ENCODE measurements at regions not wholly inside any gene's neighbourhood (a gene's known extent, or its start where the extent isn't known, plus 50 kb on each side); places are given as distances from the start of the nearest gene placed in this dataset.
A peak's percentile ranks its signal among the peaks of the same experiment; 100 is the strongest.

- no peak for DNase-seq (ENCODE audit: low read depth)
Measured at GRCh38 chr6:25066593-25066992, 130.8 kb upstream of the RIPOR2 start.

GRCh38 chr6:25068866-25069265 lies 133.1 kb upstream of the RIPOR2 start:
- DNase-seq (ENCODE audit: low read depth) = no peak

DNA sequence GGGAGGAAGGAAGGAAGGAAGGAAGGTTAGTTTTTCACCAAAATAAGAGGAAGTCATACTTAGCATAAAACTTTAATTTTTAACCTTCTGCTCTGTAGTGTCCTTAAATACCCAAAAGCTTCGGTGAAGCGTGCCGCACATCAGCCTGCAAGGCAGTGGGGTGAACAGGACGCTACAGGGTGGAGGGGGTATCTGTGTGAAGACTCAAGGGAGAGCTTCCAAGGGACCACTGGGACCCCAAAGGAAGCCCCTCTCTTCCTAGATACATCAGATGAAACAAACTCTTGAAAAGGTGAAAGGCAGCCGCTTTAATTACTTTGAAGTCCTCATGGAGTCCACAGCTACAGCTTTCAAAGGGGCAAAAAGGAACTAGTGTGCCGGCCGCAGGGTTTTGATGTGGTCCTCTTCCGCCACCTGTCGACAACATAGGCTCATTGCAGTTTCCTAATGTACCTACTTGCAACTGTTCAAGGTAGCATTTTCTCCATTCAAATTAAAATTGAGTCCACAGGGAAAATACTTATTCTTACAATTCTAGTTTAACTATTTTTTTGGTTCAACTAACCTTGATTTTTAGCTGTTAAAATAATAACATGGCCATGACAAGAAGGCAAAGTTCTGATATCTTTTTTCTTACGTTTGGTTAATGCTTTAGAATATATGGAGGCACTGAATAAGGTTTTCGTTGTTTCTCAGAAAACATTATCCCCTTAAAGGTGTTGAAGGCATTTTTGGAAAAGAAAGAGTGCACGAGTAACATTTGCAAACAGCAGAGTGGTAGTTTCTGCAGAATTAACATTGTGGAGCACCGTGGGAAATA lies 135.0 kb upstream of the RIPOR2 start:
- peak; percentile 69 for DNase-seq (ENCODE audit: low read depth)

GRCh38 chr6:25078141-25078540 lies 142.4 kb upstream of the RIPOR2 start:
- no peak for DNase-seq (ENCODE audit: low read depth)

- no peak for DNase-seq (ENCODE audit: low read depth)
Measured at GRCh38 chr6:25083784-25084507, 148.2 kb upstream of the RIPOR2 start.

DNA sequence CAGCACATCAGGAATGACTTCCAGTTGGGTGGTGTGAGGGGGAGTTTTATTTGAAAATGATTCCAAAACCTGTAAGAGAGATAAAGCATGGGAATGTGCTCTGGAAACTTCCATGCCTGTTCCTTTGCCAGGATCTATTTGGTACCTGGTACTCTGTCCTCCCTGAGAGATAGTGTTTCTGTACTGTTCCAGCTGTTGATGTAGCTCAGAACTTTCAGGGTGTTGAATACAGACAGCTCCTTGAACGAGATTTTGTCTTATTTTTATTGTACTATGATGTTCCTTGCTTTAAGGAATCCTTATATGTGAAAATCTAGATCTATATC lies 148.7 kb upstream of the RIPOR2 start:
- no peak for DNase-seq (ENCODE audit: low read depth)

- no peak for DNase-seq (ENCODE audit: low read depth)
Measured at GRCh38 chr6:25085756-25086155, 150.0 kb upstream of the RIPOR2 start.

- DNase-seq (ENCODE audit: low read depth) = no peak
Measured at GRCh38 chr6:25086500-25087091, 150.8 kb upstream of the RIPOR2 start.

- DNase-seq (ENCODE audit: low read depth) = no peak
Measured at GRCh38 chr6:25088513-25088912, 152.8 kb upstream of the RIPOR2 start.

GRCh38 chr6:25089442-25089841 lies 153.7 kb upstream of the RIPOR2 start:
- DNase-seq (ENCODE audit: low read depth) = no peak

DNA sequence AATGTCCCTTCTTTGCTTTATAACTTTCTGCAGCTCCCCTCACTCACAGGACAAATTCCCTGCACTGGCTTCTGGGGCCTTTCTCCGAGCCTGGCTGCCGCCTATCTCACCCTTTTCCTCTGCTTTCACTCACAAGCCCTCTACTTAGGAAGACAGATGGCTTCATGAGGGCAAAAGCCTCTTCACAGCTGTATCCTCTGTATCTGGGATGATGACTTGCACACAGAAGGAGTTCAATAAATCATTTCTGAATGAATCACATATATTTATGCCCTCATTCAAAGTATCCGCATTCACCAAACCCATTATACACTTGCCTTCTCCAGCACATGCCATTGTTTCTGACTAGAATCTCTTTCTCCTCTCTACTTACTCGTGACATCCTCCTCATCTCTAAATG lies 159.0 kb upstream of the RIPOR2 start:
- DNase-seq (ENCODE audit: low read depth) = no peak

DNA sequence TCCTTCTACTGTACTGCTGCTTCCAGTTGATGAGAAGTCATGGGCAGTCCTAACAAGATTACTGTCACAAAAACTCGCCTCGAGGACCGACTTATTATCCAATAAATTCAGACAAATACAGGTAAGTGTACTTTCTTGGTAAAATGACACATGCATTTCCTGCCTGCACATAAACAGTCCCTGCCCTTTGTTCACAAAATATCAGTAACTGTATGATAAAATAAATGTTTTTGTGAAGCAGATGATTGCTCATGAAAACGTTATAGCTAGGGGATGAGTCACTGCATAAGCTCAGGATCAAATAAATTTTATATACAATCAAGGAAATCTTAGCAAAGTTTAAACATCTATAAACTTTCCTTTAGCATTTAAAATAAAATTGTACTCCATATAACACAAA lies 164.5 kb upstream of the RIPOR2 start:
- DNase-seq (ENCODE audit: low read depth) = no peak

GRCh38 chr6:25103603-25104002 lies 167.8 kb upstream of the RIPOR2 start:
- no peak for DNase-seq (ENCODE audit: low read depth)

DNA sequence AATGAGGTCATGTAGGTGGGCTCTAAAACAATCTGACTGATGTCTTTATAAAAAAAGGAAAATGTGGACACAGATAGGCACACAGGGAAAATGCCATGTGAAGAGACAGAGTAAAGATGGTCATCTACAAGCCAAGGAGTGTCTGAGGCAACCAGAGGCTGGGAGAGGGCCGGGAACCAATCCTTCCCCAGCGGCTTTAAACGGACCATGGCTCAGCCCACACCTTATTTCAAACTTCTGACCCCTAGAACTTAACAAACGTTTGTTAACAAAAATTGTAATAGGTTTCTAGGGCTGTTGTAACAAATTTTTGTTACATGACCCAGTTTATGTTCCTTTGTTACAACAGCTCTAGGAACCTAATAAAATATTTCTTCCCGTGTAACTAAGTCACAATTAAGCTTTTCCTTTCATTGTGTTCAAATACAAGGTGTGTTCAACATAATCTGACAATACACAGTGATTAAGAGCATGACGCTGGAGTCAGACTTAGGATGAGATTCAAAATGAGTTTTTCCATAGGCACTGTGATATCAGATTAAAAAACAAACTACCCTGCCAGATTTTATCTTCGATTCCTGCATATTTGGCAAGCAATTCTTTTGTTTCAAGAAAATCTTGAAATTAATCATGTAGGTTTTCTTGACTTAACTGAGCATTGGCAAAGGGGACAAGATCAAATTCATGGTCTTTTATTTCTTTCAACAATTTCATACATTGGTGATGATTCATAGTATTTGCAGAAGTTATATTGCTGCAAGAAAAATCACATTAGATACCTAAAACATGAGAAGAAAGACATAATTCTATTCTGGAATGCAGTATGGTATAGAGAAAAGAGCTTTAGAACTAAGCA lies 169.5 kb upstream of the RIPOR2 start:
- DNase-seq (ENCODE audit: low read depth) = no peak

DNA sequence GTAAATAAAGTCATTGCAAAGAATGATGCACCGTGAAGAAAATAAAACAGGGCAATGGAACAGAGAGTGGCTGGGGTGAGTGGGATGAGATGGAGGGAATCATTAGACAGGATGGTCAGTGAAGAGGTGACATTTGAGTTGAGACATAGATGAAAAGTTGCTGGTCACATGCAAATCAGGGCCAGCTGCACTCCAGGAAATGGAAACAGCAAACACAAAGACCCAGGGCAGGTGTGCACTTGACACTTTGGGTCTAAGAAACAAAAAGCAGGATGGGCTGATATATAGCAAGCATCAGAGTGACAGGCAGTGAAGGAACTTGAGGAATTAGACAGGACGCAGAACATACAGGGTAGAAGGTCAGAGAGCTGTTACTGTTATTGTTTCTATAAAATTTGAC lies 171.5 kb upstream of the RIPOR2 start:
- DNase-seq (ENCODE audit: low read depth) = no peak

DNA sequence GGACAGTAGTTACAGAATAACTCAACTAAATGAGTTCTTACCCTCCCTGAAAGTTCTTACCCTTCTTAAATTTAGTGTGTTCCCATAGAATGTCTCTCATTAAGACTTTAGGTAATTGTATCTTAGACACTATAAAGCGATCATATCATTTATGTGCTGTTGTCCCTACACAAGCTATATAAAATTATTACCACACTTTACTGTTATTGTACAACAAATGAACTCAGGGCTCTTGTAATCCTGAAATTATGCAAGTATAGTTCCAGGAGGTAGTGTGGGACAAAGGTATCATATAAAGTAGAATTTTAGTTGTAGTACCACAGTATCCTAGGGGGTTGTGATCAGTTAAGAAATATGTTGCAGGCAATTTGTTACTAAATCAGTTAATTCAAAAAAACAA lies 167.4 kb upstream of the CARMIL1 start:
- DNase-seq (ENCODE audit: low read depth) = no peak

DNA sequence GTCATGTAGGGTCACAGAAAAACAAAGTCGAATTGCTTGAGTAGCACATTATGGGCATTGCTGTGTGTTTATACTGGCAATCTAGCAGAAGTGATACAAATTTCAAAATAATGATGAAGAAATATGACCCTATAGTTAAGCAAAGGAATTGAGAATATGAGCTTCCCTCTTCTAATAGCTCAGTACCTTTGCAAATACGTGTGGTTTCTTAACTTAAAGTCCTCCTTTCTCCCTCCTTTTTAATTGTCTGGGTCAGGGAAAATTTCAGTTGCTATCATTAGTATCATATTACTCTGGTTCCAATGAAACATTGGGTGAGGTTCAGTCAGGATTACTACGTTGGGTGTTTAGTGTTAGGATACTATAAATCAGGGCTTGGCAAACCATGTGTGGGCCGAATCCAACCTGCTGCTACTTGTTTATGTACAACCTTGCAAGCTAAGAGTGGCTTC lies 166.8 kb upstream of the CARMIL1 start:
- DNase-seq (ENCODE audit: low read depth) = no peak

DNA sequence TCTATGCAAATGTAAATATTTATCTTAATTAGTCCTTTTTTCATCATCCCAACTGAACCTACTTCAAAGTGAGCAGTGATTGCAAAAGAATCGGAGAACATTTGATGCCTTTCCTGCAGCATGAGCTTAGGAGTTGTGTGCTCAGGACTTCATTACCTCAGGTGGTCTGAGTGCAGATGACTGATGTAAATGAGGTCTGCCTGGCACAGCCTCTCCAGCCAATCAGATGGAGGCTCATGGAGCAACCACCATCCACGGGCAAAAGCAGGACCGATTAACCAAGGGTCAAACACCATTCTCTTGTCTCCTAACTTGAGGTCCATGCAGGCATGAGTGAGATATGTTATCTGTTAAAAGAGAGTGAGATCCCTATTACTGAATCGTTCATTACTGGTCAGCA lies 165.7 kb upstream of the CARMIL1 start:
- DNase-seq (ENCODE audit: low read depth) = no peak

GRCh38 chr6:25118038-25118437 lies 161.1 kb upstream of the CARMIL1 start:
- DNase-seq (ENCODE audit: low read depth) = no peak

DNA sequence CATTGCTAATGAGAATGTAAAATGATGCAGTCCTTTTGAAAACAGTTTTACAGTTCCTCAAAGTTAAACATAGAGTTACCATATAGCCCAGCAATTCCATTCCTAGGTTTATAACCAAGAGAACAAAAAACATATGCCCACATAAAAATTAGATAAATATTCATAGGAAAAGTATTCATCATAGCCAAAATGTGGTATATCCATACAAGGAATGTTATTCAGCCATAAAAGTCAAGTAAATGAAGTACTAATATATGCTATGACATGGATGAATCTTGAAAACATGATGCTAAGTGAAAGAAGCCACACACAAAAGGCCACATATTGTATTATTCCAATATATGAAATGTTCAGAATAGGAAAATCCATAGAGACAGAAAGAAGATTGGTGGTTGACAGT lies 158.0 kb upstream of the CARMIL1 start:
- no peak for DNase-seq (ENCODE audit: low read depth)

DNA sequence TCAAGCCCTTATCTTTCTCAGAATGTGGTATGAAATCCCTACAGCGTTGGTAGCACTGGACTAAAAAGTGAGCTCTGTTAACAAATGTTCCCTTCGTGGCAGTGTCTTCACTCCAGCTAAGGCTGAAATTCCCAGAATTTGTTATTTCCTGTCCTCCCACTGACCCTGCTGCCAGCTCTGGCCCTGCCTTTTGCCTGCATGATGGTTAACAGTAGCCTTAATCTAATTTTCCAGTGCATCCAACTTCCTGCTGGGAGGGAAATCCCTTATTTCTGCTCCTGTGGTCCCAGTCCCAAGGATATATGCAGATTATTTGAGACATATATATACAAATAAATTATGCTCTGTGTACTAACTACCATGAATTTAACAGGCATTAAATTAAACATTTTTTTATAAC lies 157.2 kb upstream of the CARMIL1 start:
- no peak for DNase-seq (ENCODE audit: low read depth)

GRCh38 chr6:25122622-25123237 lies 156.4 kb upstream of the CARMIL1 start:
- no peak for DNase-seq (ENCODE audit: low read depth)
